HG03342 (cell line): ENCODE measurements at regions not wholly inside any gene's neighbourhood (a gene's known extent, or its start where the extent isn't known, plus 50 kb on each side); places are given as distances from the start of the nearest gene placed in this dataset.

ENCODE experiments used
- ATAC-seq: cut with Tn5 transposase; IDR thresholded peaks from one replicate; pipeline ENCODE4 v1.9.1; 2021; ENCODE audit warnings: mild to moderate bottlenecking, moderate library complexity; ENCODE audit not compliant: unreplicated experiment

DNA sequence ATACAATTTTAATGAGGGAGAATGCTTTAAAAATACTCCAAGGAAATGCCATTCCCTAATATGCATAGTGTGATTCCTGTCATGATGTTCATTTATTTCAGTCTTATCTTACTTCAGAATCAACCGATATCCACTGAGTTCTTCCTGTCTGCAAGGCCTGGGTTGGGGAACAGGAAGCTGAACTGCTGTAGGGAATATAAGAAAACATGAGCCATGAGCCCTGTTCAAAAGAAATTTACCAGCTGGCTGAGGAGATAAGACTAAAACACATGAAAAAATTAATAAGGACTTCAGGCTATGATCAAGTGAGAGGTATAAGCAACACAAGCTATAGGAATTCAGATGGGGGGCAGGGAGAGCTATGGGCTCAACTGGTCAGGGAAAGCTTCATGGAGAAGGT lies 184.7 kb downstream of the PLPP4 start:
- no peak for ATAC-seq

DNA sequence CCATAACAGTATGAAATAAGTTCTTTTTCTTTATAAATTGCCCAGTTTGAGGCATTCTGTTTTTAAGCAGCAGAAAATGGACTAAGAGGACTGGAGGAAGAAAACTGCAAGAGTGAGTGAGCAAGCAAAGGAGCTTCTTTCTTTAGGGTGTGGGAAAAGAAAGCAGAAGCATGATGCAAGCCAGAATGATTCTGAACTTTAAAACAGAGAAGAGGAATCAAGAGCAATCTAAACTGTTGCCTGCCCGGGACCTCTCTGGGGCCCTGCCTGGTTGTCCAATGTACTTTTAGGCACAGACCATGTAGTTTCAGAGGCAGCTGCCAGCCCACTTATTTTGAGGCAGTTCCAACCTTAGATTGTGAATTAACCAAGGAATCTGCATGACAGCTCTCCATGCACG lies 186.3 kb downstream of the PLPP4 start:
- no peak for ATAC-seq

GRCh38 chr10:120644556-120645410 lies 187.8 kb downstream of the PLPP4 start:
- no peak for ATAC-seq

GRCh38 chr10:120646159-120646732 lies 189.2 kb downstream of the PLPP4 start:
- ATAC-seq = no peak

DNA sequence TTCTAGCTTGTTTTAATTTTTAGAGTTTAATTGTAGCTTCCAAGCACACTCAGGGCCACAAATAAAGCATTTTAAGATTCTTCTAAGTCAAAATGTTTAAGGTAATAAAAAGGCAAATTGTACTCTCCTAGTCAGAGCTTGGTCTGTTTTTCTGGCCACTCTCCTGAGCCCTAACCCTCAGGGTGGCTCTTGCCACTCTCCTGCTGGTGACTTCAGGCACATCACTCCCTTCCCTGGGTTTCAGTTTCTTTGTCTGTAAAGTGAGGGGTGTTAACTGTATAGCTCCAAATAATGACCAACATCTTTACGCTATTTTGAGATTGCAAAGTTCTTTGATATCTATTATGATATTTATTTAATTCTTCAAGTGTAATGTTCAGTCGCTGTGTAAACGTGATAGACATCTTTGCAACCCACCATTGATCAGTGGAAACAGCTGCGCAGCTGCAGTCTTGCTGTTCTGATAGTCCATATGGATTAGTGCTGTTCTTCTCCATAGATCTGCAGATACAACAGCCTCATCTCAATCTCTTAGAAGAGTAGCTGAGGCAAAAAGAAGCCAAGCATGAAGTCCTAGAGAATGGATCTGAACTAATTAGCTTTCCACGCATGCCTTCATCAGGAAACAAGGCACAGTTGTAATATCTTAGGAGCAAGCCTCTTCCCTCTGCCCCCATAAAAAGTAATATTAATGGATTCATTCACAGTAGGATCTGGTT lies 189.9 kb downstream of the PLPP4 start:
- no peak for ATAC-seq

- no peak for ATAC-seq
These were observed 193.8 kb downstream of the PLPP4 start for GRCh38 chr10:120650705-120651399.

DNA sequence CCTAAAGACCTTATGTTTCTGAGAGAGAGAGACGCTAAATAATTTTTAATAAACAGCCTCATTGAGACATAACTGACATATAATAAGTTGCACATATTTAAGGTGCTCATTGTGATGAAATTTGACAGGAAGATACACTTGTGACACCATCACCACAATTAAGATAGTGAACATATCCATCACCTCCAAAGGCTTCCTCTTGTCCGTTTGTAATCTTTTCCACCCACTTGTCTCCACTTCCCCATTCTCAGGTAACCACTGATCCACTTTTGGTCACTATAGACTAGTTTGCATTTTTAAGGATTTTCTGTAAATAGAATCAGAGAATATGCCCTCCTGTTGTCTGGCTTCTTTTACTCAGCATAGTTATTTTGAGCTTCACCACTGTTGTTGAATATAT lies 195.1 kb upstream of the WDR11 start:
- no peak for ATAC-seq

- no peak for ATAC-seq
These were observed 193.8 kb upstream of the WDR11 start for GRCh38 chr10:120657371-120657770.

- ATAC-seq = no peak
These were observed 191.9 kb upstream of the WDR11 start for GRCh38 chr10:120658943-120659885.

DNA sequence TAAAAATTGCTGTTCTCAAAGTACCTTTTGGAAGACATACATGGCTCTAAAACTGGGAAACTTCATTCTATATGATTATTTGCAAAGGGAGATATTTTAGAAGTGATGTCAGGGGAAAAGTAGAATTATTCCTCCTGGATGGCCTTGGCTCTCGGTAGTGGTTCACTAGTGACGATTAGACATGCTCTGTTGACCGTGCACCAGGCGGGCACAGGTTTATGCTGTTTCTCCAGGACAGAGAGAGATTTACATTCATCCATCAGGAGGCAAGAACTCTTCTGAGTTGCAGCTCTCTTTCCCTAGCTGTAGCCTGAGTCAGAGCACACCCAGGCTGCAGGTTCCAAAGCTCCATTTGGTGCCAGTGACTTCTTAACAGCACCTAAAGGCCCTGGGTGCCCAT lies 184.9 kb upstream of the WDR11 start:
- no peak for ATAC-seq

GRCh38 chr10:120667276-120667675 lies 183.9 kb upstream of the WDR11 start:
- ATAC-seq = no peak

DNA sequence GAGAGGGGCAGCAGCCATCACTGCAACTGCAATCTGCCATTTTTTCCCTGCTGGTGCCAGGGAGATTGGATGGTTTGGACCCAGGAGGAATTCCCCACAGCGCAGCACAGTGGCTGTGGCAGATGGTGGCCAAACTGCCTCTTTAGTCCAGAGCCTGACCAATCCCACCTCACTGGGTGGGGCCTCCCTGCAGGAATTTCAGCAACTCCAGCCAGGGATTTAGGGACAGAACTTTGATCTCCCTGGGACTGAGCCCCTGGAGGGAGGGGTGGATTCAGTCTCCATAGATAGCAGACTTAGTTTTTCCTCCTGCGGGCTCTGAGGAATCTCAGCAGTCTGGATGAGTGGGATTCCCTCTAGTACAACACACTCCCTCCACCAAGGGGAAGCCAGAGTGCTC lies 179.7 kb upstream of the WDR11 start:
- no peak for ATAC-seq

DNA sequence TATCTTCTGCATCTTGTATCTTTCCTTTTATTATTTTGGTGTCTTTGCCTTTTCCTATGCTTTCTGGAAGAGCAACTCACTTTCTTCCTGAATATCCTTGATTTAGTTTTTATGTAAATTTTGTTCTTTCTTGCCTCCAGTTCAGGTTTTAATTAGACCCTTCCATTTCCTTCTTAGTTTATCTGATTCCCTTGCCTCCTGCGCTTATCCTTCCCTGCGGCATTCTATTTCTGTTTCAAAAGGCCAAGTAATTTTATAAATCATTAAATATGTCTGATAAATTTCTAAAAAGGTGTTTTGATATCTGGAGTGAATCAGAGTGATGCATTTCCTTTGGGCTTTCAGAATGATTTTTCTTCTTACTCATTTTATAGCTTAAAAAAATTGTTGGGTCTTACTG lies 167.7 kb upstream of the WDR11 start:
- no peak for ATAC-seq

DNA sequence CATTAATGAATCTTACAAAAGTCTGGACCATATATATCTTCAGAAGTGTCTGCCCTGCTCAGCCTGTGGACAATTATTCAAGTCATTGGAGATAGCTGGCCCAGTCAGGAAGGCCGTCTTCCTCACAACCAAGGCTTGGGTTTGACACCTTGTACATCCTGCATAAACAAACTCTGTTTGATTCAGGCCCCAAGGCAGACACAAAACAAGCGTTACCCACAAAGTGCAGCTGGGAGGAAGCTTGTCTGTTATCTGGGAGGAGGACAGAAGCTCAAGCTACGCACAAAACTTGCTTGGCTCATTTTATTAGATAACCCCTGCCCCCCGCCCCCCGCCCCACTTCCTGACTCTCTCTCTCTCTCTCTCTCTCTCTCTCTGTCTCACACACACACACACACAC lies 166.9 kb upstream of the WDR11 start:
- no peak for ATAC-seq

- no peak for ATAC-seq
These were observed 166.0 kb upstream of the WDR11 start for GRCh38 chr10:120685136-120685535.

- ATAC-seq = no peak
These were observed 162.2 kb upstream of the WDR11 start for GRCh38 chr10:120688928-120689327.

DNA sequence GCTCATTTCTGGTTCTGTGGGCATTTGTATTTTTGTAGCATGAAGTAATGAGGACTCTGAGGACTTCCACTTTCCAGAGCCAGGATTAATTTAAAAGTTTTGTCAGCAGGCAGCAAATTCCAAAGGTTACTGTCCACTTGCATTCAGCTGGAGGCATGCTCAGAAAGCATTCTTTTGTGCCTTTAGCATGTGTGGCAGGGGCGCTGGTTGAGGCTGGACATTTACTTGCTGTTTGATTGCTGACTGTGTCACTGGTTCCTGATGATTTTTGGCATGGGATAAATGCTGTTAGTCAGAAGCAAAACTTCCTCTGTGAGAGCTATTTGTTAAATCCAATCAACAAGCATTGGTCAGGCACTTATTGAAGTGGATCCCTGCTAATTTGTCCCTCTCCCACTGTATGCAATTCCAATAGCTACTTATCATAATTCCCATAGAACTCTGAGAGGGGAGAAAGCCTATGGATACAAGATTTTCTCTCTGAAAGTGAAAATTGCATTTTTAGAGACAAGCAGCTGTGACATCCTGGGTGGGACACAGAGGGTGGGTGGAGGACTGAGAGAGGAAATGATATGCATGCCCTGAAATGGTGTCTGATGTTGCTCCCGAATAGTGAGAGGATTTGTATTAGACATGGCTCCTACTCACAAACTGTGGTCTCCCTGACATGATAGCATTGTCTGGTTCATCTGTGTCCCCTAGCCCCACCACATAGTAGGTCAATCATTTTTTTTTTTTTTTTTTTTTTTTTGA lies 161.2 kb upstream of the WDR11 start:
- ATAC-seq = no peak

- ATAC-seq = no peak
These were observed 159.5 kb upstream of the WDR11 start for GRCh38 chr10:120691625-120692024.

- ATAC-seq = no peak
These were observed 150.7 kb upstream of the WDR11 start for GRCh38 chr10:120700426-120700825.

DNA sequence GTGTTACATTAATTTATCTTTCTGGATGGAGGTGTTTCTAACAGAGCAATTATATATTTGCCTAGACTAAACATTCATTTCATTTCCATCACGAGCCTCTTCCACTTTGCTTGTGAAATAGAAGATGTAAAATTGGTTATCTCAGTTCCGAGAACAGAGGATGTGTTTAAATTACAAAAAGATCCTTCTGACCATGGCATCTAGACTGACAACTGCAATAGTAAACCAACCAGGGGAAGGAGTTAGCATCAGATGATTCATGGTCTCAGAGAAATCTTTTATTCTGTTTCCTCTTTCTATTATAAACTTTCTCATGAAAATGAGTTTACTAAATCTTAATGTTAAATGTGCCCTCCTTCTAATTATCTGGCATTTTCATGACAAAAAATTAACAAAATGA lies 149.8 kb upstream of the WDR11 start:
- no peak for ATAC-seq
